ENCODE measurements at regions not wholly inside any gene's neighbourhood (a gene's known extent, or its start where the extent isn't known, plus 50 kb on each side); places are given as distances from the start of the nearest gene placed in this dataset.

GRCh38 chr15:69824877-69825406, 272.8 kb downstream of the TLE3 start:
- no peak for DNase-seq

GRCh38 chr15:69825941-69826818, 271.5 kb downstream of the TLE3 start:
- no peak for DNase-seq

GRCh38 chr15:69826819-69827175, 270.9 kb downstream of the TLE3 start:
- no peak for DNase-seq

- no peak for DNase-seq
These were observed 270.0 kb downstream of the TLE3 start for GRCh38 chr15:69827751-69828150.

GRCh38 chr15:69828181-69828828, 269.4 kb downstream of the TLE3 start:
- no peak for DNase-seq

- no peak for DNase-seq
These were observed 267.7 kb downstream of the TLE3 start for GRCh38 chr15:69829974-69830373.

- no peak for DNase-seq
These were observed 267.3 kb downstream of the TLE3 start for GRCh38 chr15:69830430-69830829.

- no peak for DNase-seq
These were observed 266.8 kb downstream of the TLE3 start for GRCh38 chr15:69830876-69831275.

- no peak for DNase-seq
These were observed 263.4 kb downstream of the TLE3 start for GRCh38 chr15:69834267-69834666.

- DNase-seq, result no peak
These were observed 263.0 kb downstream of the TLE3 start for GRCh38 chr15:69834761-69835160.

GRCh38 chr15:69836048-69836447, 261.7 kb downstream of the TLE3 start:
- no peak for DNase-seq

GRCh38 chr15:69836526-69837230, 261.0 kb downstream of the TLE3 start:
- DNase-seq, result no peak

- no peak for DNase-seq
These were observed 259.4 kb downstream of the TLE3 start for GRCh38 chr15:69838338-69838737.

- DNase-seq, result no peak
These were observed 258.7 kb downstream of the TLE3 start for GRCh38 chr15:69838994-69839393.

- DNase-seq, result no peak
These were observed 256.4 kb downstream of the TLE3 start for GRCh38 chr15:69841113-69841828.

- DNase-seq, result no peak
These were observed 254.9 kb downstream of the TLE3 start for GRCh38 chr15:69842851-69843250.

GRCh38 chr15:69843276-69843899, 254.3 kb downstream of the TLE3 start:
- DNase-seq, result no peak

- no peak for DNase-seq
These were observed 253.8 kb downstream of the TLE3 start for GRCh38 chr15:69843900-69844304.

- no peak for DNase-seq
These were observed 252.6 kb downstream of the TLE3 start for GRCh38 chr15:69845159-69845558.

- no peak for DNase-seq
These were observed 250.1 kb downstream of the TLE3 start for GRCh38 chr15:69847625-69848024.

GRCh38 chr15:69848096-69848495, 249.6 kb downstream of the TLE3 start:
- DNase-seq, result no peak

- no peak for DNase-seq
These were observed 249.0 kb downstream of the TLE3 start for GRCh38 chr15:69848551-69849231.
